ENCODE measurements at regions not wholly inside any gene's neighbourhood (a gene's known extent, or its start where the extent isn't known, plus 50 kb on each side); places are given as distances from the start of the nearest gene placed in this dataset.

DNA sequence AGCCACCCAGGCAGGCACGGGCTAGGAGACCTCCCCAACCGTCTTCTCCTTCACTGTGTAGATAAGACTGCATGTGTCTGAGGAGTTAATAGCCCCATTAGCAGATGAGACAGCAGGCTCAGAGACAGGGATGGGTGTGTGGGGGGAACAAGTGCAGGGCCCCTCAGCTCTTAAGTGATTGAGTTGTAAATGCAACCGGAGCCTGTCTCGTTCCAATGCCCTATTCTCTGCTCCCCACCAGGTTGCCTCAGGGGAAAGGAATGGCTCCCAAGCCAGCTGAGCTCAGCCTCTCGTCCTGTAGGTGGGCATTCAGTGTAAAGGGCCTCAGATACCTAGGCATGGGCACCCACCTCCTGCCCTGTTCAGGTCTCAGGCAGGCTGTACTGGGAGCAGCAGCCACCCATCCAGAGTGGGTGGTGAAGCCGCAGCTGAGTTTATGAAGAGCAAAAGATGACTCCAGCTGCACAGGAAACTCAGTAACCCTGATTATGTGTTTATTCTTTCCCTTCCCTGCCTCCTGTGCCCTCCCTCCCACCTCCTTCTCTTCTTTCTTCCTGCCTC lies 87.3 kb downstream of the PJA1 start:
- no peaks in the 10 kb centered on the region for H3K36me3 Mint-ChIP-seq (ENCODE audit: low read depth)
- no peak overlapping the region for H3K27ac Mint-ChIP-seq
- H3K27me3 Mint-ChIP-seq (ENCODE audit: insufficient read depth): peaks cover 10% of the 10 kb centered on the region
- TF ChIP-seq, protein P1, sequence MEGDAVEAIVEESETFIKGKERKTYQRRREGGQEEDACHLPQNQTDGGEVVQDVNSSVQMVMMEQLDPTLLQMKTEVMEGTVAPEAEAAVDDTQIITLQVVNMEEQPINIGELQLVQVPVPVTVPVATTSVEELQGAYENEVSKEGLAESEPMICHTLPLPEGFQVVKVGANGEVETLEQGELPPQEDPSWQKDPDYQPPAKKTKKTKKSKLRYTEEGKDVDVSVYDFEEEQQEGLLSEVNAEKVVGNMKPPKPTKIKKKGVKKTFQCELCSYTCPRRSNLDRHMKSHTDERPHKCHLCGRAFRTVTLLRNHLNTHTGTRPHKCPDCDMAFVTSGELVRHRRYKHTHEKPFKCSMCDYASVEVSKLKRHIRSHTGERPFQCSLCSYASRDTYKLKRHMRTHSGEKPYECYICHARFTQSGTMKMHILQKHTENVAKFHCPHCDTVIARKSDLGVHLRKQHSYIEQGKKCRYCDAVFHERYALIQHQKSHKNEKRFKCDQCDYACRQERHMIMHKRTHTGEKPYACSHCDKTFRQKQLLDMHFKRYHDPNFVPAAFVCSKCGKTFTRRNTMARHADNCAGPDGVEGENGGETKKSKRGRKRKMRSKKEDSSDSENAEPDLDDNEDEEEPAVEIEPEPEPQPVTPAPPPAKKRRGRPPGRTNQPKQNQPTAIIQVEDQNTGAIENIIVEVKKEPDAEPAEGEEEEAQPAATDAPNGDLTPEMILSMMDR (IDR thresholded peaks at IDR 0.05): no peak
- H3K9me3 Mint-ChIP-seq: no peaks in the 10 kb centered on the region
- H3K4me3 Mint-ChIP-seq: no peak overlapping the region
- no peak for DNase-seq
- no peaks in the 10 kb centered on the region for H3K4me1 Mint-ChIP-seq (ENCODE audit: low read depth)

DNA sequence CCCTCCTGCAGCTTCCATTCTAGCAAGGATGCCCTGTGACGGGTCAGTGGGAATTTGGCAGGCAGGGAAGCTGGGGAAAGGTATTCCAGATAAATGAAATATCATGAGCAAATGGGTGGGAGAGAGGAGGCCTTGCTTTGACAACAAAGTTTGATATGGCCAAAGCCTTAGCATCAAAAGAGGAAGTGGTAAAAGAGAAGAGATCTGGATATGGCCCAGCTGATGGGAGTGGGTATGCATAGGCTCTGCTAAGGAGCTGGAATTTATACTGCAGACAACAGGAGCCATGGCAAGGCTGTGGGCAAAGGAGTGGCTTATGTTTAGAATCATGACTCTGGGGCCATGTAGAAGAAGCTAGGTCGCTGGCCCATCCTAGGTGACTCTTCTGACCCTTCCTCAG lies 89.2 kb downstream of the PJA1 start:
- no peak for DNase-seq
- Mint-ChIP-seq H3K9me3 (no peaks in the 10 kb centered on the region), H3K4me3 (no peak overlapping the region), H3K36me3 (ENCODE audit: low read depth) (no peaks in the 10 kb centered on the region), H3K4me1 (ENCODE audit: low read depth) (no peaks in the 10 kb centered on the region), H3K27me3 (ENCODE audit: insufficient read depth) (peaks cover 9% of the 10 kb centered on the region), H3K27ac (no peak overlapping the region)
- TF ChIP-seq, protein P1 (IDR thresholded peaks at IDR 0.05): no peak

DNA sequence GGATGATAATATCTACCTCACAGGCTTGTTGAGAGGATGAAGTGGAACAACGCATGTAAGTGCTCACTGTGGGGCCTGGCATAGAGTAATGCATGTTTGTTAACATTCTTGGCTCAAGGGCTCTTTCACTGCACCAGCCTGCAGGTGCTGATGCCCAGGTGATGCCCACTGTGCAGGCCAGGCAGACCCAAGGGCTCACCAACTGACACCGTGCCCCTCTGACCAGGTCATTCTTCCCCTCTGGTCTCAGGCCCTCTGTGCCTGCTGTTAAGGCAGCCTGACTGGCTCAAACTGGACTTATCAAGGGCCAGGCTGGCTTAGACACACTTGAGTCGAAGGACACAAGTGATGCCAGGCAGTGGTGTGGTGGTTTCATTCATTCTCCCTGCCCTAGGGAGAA lies 90.5 kb downstream of the PJA1 start:
- H3K36me3 Mint-ChIP-seq (ENCODE audit: low read depth): no peaks in the 10 kb centered on the region
- DNase-seq: no peak
- no peaks in the 10 kb centered on the region for H3K9me3 Mint-ChIP-seq
- peaks cover 5% of the 10 kb centered on the region for H3K27me3 Mint-ChIP-seq (ENCODE audit: insufficient read depth)
- H3K27ac Mint-ChIP-seq: no peak overlapping the region
- H3K4me1 Mint-ChIP-seq (ENCODE audit: low read depth): no peaks in the 10 kb centered on the region
- H3K4me3 Mint-ChIP-seq: no peak overlapping the region
- TF ChIP-seq, protein P1 (IDR thresholded peaks at IDR 0.05): no peak

DNA sequence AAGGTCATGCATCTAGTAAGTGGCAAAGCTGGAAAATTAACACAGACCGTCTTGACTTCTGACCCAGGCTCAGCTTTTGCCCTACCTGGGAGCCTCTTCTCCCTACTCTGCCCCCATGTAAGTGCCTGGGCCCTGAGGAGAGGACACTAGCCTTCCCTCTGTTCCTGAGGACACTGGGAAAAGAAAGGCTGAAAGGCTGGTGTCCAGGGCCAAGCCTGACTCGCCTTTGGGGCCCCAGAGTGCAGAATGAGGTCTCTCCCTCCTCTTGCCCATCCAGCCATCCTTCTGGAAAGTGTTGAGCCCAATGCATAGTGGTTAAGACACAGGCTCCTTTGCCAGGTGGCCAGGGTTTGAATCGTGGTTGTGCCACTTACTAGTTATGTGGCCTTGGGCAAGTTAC lies 91.5 kb downstream of the PJA1 start:
- TF ChIP-seq, protein P1 (IDR thresholded peaks at IDR 0.05): no peak
- H3K4me1 Mint-ChIP-seq (ENCODE audit: low read depth): no peaks in the 10 kb centered on the region
- no peaks in the 10 kb centered on the region for H3K9me3 Mint-ChIP-seq
- H3K4me3 Mint-ChIP-seq: no peak overlapping the region
- H3K27me3 Mint-ChIP-seq (ENCODE audit: insufficient read depth): peaks cover 5% of the 10 kb centered on the region
- no peak for DNase-seq
- no peaks in the 10 kb centered on the region for H3K36me3 Mint-ChIP-seq (ENCODE audit: low read depth)
- H3K27ac Mint-ChIP-seq: no peak overlapping the region

DNA sequence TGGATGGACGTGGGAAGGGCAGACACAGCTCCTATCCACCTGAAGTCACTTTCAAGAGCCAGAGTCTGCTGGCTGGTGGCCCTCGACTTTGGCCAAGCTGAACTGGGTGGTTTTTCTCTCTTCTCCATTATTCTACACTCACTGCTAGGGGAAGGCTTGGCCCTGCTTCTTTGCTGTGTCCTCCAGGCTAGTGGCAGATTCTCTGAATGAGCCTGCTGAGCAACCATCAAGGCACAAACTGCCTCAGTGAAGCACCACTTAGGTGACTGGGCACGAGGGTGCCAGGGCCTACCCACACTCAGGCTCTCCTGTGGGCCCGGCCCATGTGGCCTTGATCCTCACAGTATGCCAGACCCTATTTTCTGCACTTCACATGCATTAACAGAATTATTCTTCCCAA lies 92.0 kb downstream of the PJA1 start:
- TF ChIP-seq, protein P1 (IDR thresholded peaks at IDR 0.05): no peak
- DNase-seq: no peak
- no peak overlapping the region for H3K27ac Mint-ChIP-seq
- no peaks in the 10 kb centered on the region for H3K9me3 Mint-ChIP-seq
- H3K36me3 Mint-ChIP-seq (ENCODE audit: low read depth): no peaks in the 10 kb centered on the region
- no peaks in the 10 kb centered on the region for H3K4me1 Mint-ChIP-seq (ENCODE audit: low read depth)
- H3K4me3 Mint-ChIP-seq: no peak overlapping the region
- H3K27me3 Mint-ChIP-seq (ENCODE audit: insufficient read depth): peaks cover 7% of the 10 kb centered on the region

Data from HFFc6 (cell line).